Gastroesophageal sphincter (tissue), 4 donors: ENCODE measurements at regions not wholly inside any gene's neighbourhood (a gene's known extent, or its start where the extent isn't known, plus 50 kb on each side); places are given as distances from the start of the nearest gene placed in this dataset.

ENCODE experiments used
- ATAC-seq: fragments of 150-250 bp; one replicate; pipeline ENCODE4 v1.9.1; 2016; ENCODE audit warnings: mild to moderate bottlenecking, moderate library complexity
- H3K27ac ChIP-seq, 4 donors: fragments of 200-600 bp; sonication (generic) in 3 of 4; 1 replicate in 3 of 4; 2 replicates in 1 of 4; pipeline ENCODE4 v1.5.1; 2016 to 2019
- H3K27me3 ChIP-seq: fragments of 200-600 bp; sonication (generic); one replicate; pipeline ENCODE4 v1.5.1; 2019
- H3K36me3 ChIP-seq, 2 donors: fragments of 200-600 bp; sonication (generic); one replicate each; pipeline ENCODE4 v1.5.1; 2019; ENCODE audit warnings: control low read depth in 1 of 2
- H3K4me1 ChIP-seq, 3 donors: fragments of 200-600 bp; sonication (generic); 1 replicate in 2 of 3; 2 replicates in 1 of 3; pipeline ENCODE4 v1.5.1; 2016 to 2019; ENCODE audit warnings: control low read depth in 2 of 3
- H3K4me3 ChIP-seq, 2 donors: fragments of 200-600 bp; sonication (generic); one replicate each; pipeline ENCODE4 v1.5.1; 2019; ENCODE audit warnings: mild to moderate bottlenecking in 1 of 2, moderate library complexity in 1 of 2
- H3K9me3 ChIP-seq, 3 donors: fragments of 200-600 bp; sonication (generic); one replicate each; pipeline ENCODE4 v1.5.1; 2017 to 2019; ENCODE audit warnings: control low read depth in 2 of 3
- EP300 ChIP-seq: sonication (generic); formaldehyde crosslinking; IDR thresholded peaks from one replicate; pipeline ENCODE4 v1.6.1; 2017; ENCODE audit warnings: antibody characterized with exemption, mild to moderate bottlenecking
- POLR2A ChIP-seq, 2 donors: fragments of 450-650 bp; IDR thresholded peaks; one replicate each; pipeline ENCODE4 v1.6.1; 2017; ENCODE audit warnings: antibody characterized with exemption in 2 of 2, mild to moderate bottlenecking in 2 of 2, moderate library complexity in 1 of 2
- POLR2AphosphoS5 ChIP-seq: sonication (generic); formaldehyde crosslinking; IDR thresholded peaks from one replicate; pipeline ENCODE4 v1.6.1; 2017; ENCODE audit warnings: antibody characterized with exemption
- WGBS, 2 donors: methylation state at CpG; one replicate each; pipeline ENCODE4 v1.1.5; 2018; ENCODE audit warnings: low coverage in 1 of 2; 5-methylcytosine and 5-hydroxymethylcytosine counted together
- TF ChIP-seq, protein P1 (sequence below), 4 experiments: fragments of 200-600 bp in 2 of 4; fragments of 450-650 bp in 2 of 4; sonication (generic) in 1 of 4; IDR thresholded peaks; one replicate each; pipeline ENCODE4 v1.5.1; 2017 to 2019; ENCODE audit warnings: antibody characterized with exemption in 4 of 4, mild to moderate bottlenecking in 2 of 4, moderate library complexity in 2 of 4

DNA sequence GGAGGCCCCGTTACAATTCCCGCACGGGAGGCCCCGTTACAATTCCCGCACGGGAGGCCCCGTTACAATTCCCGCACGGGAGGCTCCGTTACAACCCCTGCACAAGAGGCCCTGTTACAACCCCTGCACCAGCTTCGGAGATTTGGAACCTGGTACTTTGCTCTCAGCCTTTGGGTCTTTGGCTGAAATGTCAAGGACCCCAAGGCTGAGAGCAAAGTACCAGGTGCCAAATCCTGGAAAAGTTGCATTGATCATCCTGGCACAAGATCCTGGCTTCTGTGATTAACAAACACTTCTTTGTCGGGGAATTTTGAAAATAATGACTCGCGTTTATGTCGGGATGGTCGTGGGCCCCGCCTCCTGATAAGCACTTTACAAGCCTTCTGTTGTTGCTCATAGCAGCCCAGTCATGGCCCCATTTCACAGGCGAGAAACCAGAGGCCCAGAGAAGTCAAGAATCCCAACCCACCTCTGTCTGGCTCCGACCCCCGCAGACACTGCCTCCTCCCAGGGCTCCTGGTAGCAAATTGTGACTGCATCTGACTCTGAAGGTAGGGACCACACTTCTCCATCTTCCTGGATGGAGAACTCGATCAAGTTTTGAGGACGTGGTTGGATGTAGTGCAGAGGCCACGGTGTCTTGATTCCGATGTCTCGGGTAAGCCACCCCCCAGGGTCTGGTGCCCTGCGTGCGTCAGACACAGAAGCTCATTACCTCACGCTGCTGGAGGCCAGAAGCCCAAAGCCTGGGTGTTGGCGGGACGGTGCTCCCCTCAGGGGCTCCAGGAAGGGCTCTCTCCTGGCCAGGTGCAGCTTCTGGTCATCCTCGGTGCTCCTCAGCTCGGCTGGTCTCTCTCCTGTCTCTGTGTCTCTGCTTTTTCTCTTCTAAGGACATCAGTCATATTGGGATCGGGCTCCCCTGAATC is 60.3 kb downstream of the ADRA2C start:
- no peaks in the 10 kb centered on the region for H3K9me3 ChIP-seq
- H3K27ac ChIP-seq = no peak overlapping the region
- H3K27me3 ChIP-seq = peaks cover 8% of the 10 kb centered on the region
- TF ChIP-seq POLR2AphosphoS5 (no peak), EP300 (no peak), POLR2A (IDR thresholded peaks at IDR 0.05) (no peak)
- TF ChIP-seq, protein P1, sequence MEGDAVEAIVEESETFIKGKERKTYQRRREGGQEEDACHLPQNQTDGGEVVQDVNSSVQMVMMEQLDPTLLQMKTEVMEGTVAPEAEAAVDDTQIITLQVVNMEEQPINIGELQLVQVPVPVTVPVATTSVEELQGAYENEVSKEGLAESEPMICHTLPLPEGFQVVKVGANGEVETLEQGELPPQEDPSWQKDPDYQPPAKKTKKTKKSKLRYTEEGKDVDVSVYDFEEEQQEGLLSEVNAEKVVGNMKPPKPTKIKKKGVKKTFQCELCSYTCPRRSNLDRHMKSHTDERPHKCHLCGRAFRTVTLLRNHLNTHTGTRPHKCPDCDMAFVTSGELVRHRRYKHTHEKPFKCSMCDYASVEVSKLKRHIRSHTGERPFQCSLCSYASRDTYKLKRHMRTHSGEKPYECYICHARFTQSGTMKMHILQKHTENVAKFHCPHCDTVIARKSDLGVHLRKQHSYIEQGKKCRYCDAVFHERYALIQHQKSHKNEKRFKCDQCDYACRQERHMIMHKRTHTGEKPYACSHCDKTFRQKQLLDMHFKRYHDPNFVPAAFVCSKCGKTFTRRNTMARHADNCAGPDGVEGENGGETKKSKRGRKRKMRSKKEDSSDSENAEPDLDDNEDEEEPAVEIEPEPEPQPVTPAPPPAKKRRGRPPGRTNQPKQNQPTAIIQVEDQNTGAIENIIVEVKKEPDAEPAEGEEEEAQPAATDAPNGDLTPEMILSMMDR (IDR thresholded peaks at IDR 0.05) = no peak
- H3K4me3 ChIP-seq = no peak overlapping the region
- no peak for ATAC-seq
- H3K4me1 ChIP-seq = peaks cover 0 to 18% (median 7%) of the 10 kb centered on the region in 3 donors
- 80 to 93% methylated on average over 5 to 17 of the region's 33 CpGs for WGBS, 2 donors
- no peaks in the 10 kb centered on the region for H3K36me3 ChIP-seq

DNA sequence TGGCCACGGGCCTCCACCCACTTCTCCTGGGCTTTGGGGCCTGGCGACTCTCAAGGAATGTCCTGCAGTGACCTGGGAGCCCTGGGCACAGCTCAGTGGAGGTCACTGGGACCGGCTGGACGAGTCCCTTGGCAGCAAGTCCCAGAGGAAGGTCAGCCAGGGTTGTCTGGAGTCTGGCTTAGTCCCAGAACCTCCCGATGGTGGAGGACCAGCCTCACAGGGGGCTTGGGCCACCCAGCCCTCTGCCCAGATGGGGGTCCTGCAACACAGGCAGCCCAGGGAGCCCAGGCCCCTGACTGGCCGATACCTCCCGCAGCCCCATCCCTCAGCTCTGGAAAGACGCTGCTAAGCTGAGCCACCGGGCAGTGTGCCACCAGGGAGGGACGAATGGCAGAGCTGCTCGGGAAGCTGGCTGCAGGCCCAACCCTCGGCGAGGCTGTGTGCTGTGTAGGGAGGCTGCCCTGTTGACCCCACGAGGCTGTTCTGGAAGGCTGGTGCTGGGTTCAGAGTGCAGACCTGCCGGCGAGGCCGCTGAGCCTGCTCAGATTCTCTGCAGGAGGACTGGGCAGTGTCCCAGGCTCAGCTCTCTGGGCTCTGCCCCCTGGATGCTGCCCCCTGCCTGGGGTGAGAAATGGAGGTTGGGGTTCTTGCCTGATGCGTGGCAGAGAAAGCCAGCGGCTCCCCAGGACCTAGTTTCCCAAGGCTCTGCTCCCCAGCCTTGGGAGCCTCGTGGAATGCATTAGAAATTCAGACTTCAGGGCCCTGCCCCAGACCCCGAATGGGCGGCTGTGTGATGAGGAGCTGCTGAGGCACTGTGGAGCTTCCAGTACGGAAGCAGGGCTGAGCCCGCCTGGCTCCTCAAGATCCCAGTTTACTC is 61.7 kb downstream of the ADRA2C start:
- Histone ChIP-seq H3K27ac (no peak overlapping the region), H3K9me3 (no peaks in the 10 kb centered on the region), H3K4me3 (peak overlapping the region in 1 of 2 donors; percentile 24), H3K36me3 (no peaks in the 10 kb centered on the region), H3K4me1 (peaks cover 0 to 18% (median 7%) of the 10 kb centered on the region in 3 donors), H3K27me3 (no peaks in the 10 kb centered on the region)
- peak; percentile 71 for ATAC-seq
- TF ChIP-seq POLR2A (IDR thresholded peaks at IDR 0.05) (no peak), EP300 (no peak), POLR2AphosphoS5 (no peak)
- TF ChIP-seq, protein P1 (IDR thresholded peaks at IDR 0.05) = no peak
- WGBS, 2 donors = no CpG with 5 or more reads among the region's 24 CpGs

DNA sequence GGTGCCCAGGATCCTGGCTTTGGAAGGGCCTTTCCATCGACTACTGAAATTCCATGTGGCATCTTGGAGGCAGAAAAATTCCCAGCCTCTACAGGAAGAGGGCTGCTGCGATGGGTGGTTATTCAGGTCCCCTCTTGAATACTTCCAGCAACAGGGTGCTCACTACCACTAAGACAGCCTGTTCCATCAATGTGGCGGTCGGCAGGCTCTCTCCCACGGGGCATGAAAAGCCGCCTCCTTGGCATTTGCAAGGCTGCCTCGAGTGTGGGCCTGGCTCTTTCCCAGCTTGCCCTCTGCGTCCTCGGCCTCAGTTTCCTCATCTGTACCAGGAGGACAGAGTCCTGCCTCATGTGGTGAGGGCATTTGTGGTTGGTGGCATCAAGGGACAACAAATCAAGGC is 62.4 kb downstream of the ADRA2C start:
- Histone ChIP-seq H3K4me3 (no peak overlapping the region), H3K9me3 (no peaks in the 10 kb centered on the region), H3K27ac (no peak overlapping the region), H3K4me1 (peaks cover 0 to 18% (median 7%) of the 10 kb centered on the region in 3 donors), H3K36me3 (no peaks in the 10 kb centered on the region), H3K27me3 (peaks cover under 1% of the 10 kb centered on the region)
- no peak for TF ChIP-seq EP300
- no peak for TF ChIP-seq POLR2A (IDR thresholded peaks at IDR 0.05)
- TF ChIP-seq, protein P1 (IDR thresholded peaks at IDR 0.05) = no peak
- TF ChIP-seq POLR2AphosphoS5 = no peak
- 71 to 100% methylated on average over 1 to 3 of the region's 9 CpGs for WGBS, 2 donors
- no peak for ATAC-seq

DNA sequence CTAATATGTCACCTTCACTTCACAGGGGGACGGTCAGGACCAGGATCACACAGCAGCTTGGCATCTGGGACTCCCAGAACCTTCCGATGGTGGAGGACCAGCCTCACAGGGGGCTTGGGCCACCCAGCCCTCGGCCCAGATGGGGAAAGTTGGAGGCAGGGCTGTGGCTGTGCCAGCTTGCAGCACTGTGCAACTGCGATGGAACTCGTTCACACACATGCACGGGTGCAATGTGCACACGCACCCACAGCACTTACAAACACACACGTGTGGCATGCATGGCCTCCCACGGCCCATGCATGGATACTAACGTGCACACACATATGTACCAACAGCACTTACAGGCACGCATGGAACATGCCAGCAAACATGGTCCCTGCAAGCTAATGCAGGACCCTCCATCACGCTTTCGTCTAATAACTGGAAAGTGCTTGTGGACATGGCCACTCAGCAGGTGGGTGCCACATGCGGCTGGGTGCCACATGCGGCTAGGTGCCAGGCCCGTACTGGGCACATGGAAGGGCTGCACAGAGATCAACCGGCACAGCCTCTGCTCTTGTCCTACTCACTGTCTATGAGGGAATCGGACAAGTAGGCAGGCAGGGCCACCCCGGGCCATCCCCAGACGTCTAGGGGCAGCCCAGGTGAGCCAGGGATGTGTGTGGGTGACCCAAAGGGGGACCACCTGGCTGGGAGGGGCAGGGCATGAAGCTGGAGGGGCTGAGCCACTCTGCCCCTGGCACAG is 63.2 kb downstream of the ADRA2C start:
- peaks cover 0 to 18% (median 7%) of the 10 kb centered on the region in 3 donors for H3K4me1 ChIP-seq
- ATAC-seq = no peak
- 78 to 100% methylated on average over 1 to 4 of the region's 20 CpGs for WGBS, 2 donors
- H3K4me3 ChIP-seq = no peak overlapping the region
- peaks cover 9% of the 10 kb centered on the region for H3K27me3 ChIP-seq
- TF ChIP-seq, protein P1 (IDR thresholded peaks at IDR 0.05) = no peak
- TF ChIP-seq POLR2AphosphoS5 (no peak), EP300 (no peak), POLR2A (IDR thresholded peaks at IDR 0.05) (no peak)
- no peak overlapping the region for H3K27ac ChIP-seq
- H3K36me3 ChIP-seq = no peaks in the 10 kb centered on the region
- H3K9me3 ChIP-seq = no peaks in the 10 kb centered on the region
